Uterus (tissue), 3 donors: ENCODE measurements at regions not wholly inside any gene's neighbourhood (a gene's known extent, or its start where the extent isn't known, plus 50 kb on each side); places are given as distances from the start of the nearest gene placed in this dataset.

Experiments used
- DNase-seq, 2 donors: peaks; one replicate each; pipeline ENCODE4 v3.0.0-alpha.2; 2019 to 2020
- H3K27ac ChIP-seq, 2 donors: fragments of 200-600 bp; sonication (generic); 1 replicate in 1 of 2; 2 replicates in 1 of 2; pipeline ENCODE4 v1.5.1; 2016 to 2018
- H3K27me3 ChIP-seq, 2 donors: fragments of 200-600 bp; sonication (generic); one replicate each; pipeline ENCODE4 v1.5.1; 2018 to 2019; ENCODE audit warnings: control low read depth in 1 of 2
- H3K36me3 ChIP-seq, 2 donors: fragments of 200-600 bp; sonication (generic); one replicate each; pipeline ENCODE4 v1.5.1; 2019; ENCODE audit warnings: control low read depth in 1 of 2
- H3K4me1 ChIP-seq, 2 donors: fragments of 200-600 bp; sonication (generic); one replicate each; pipeline ENCODE4 v1.5.1; 2018 to 2019; ENCODE audit warnings: control low read depth in 1 of 2
- H3K4me3 ChIP-seq, 2 donors: fragments of 200-600 bp; sonication (generic); 1 replicate in 1 of 2; 2 replicates in 1 of 2; pipeline ENCODE4 v1.5.1; 2018 to 2019; ENCODE audit warnings: mild to moderate bottlenecking in 1 of 2
- H3K9me3 ChIP-seq, 2 donors: fragments of 200-600 bp; sonication (generic); one replicate each; pipeline ENCODE4 v1.5.1; 2019; ENCODE audit warnings: control low read depth in 1 of 2
- POLR2A ChIP-seq, 2 donors: fragments of 450-650 bp; IDR thresholded peaks; one replicate each; pipeline ENCODE4 v1.6.1; 2016; ENCODE audit warnings: antibody characterized with exemption in 2 of 2, mild to moderate bottlenecking in 1 of 2, moderate library complexity in 1 of 2
- intact Hi-C: fragments of 100-400 bp; cut with DNase I; formaldehyde crosslinking; loops from one replicate; pipeline ENCODE4 v1.15.1; 2023; ENCODE audit warnings: low total_unique reads
- TF ChIP-seq, protein P1 (sequence below), 4 experiments: fragments of 200-600 bp in 2 of 4; fragments of 450-650 bp in 2 of 4; sonication (generic) in 2 of 4; IDR thresholded peaks; one replicate each; pipeline ENCODE4 v1.5.1; 2016 to 2019; ENCODE audit warnings: antibody characterized with exemption in 4 of 4, mild to moderate bottlenecking in 2 of 4, moderate library complexity in 1 of 4
- donor health status: DM: yes; HTN: yes; CAD: no.

GRCh38 chr4:85113706-85114105 lies 147.2 kb upstream of the WDFY3 start:
- Histone ChIP-seq H3K4me3 (no peak overlapping the region), H3K9me3 (no peaks in the 10 kb centered on the region), H3K27me3 (no peaks in the 10 kb centered on the region), H3K27ac (no peak overlapping the region), H3K36me3 (no peaks in the 10 kb centered on the region), H3K4me1 (no peaks in the 10 kb centered on the region)
- DNase-seq, result no peak
- intact Hi-C loops, result no loop called here
- TF ChIP-seq, protein P1, sequence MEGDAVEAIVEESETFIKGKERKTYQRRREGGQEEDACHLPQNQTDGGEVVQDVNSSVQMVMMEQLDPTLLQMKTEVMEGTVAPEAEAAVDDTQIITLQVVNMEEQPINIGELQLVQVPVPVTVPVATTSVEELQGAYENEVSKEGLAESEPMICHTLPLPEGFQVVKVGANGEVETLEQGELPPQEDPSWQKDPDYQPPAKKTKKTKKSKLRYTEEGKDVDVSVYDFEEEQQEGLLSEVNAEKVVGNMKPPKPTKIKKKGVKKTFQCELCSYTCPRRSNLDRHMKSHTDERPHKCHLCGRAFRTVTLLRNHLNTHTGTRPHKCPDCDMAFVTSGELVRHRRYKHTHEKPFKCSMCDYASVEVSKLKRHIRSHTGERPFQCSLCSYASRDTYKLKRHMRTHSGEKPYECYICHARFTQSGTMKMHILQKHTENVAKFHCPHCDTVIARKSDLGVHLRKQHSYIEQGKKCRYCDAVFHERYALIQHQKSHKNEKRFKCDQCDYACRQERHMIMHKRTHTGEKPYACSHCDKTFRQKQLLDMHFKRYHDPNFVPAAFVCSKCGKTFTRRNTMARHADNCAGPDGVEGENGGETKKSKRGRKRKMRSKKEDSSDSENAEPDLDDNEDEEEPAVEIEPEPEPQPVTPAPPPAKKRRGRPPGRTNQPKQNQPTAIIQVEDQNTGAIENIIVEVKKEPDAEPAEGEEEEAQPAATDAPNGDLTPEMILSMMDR (IDR thresholded peaks at IDR 0.05), result no peak
- no peak for TF ChIP-seq POLR2A (IDR thresholded peaks at IDR 0.05)

DNA sequence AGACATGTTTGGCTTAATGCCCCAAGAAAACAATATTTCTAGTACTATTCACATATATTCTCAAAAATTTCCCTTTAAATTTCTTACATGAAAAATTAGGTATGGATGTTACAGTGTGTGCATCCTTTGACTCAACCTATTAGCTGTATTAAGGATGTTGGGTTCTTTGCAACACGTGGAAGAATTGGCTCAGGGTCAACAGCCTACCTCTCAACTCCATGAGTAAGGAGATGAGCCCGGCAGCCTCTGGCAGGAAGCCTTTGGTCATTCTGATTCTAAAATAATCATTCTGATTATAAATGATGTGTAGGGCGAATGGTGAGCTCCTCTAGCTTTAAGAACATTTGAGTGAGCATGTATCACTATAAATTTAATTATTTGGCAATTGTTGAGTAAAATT lies 148.0 kb upstream of the WDFY3 start:
- Histone ChIP-seq H3K4me1 (no peaks in the 10 kb centered on the region), H3K27me3 (no peaks in the 10 kb centered on the region), H3K9me3 (no peaks in the 10 kb centered on the region), H3K4me3 (no peak overlapping the region), H3K27ac (no peak overlapping the region), H3K36me3 (no peaks in the 10 kb centered on the region)
- intact Hi-C loops, result no loop called here
- TF ChIP-seq POLR2A (IDR thresholded peaks at IDR 0.05), result no peak
- TF ChIP-seq, protein P1 (IDR thresholded peaks at IDR 0.05), result no peak
- DNase-seq, result no peak

GRCh38 chr4:85116008-85116407 lies 149.5 kb upstream of the WDFY3 start:
- H3K27me3 ChIP-seq, result no peaks in the 10 kb centered on the region
- no peak overlapping the region for H3K4me3 ChIP-seq
- H3K9me3 ChIP-seq, result no peaks in the 10 kb centered on the region
- DNase-seq, result no peak
- intact Hi-C loops, result no loop called here
- H3K27ac ChIP-seq, result no peak overlapping the region
- TF ChIP-seq, protein P1 (IDR thresholded peaks at IDR 0.05), result no peak
- no peak for TF ChIP-seq POLR2A (IDR thresholded peaks at IDR 0.05)
- H3K4me1 ChIP-seq, result no peaks in the 10 kb centered on the region
- H3K36me3 ChIP-seq, result no peaks in the 10 kb centered on the region

GRCh38 chr4:85125688-85126087 lies 159.2 kb upstream of the WDFY3 start:
- Histone ChIP-seq H3K36me3 (no peaks in the 10 kb centered on the region), H3K4me3 (no peak overlapping the region), H3K4me1 (no peaks in the 10 kb centered on the region), H3K27me3 (no peaks in the 10 kb centered on the region), H3K9me3 (no peaks in the 10 kb centered on the region), H3K27ac (no peak overlapping the region)
- no peak for DNase-seq
- intact Hi-C loops, result no loop called here
- TF ChIP-seq, protein P1 (IDR thresholded peaks at IDR 0.05), result no peak
- no peak for TF ChIP-seq POLR2A (IDR thresholded peaks at IDR 0.05)

GRCh38 chr4:85126991-85127591 lies 160.6 kb upstream of the WDFY3 start:
- no peak overlapping the region for H3K4me3 ChIP-seq
- TF ChIP-seq, protein P1 (IDR thresholded peaks at IDR 0.05), result no peak
- TF ChIP-seq POLR2A (IDR thresholded peaks at IDR 0.05), result no peak
- intact Hi-C loops, result no loop called here
- H3K27ac ChIP-seq, result no peak overlapping the region
- H3K4me1 ChIP-seq, result no peaks in the 10 kb centered on the region
- DNase-seq, result no peak
- no peaks in the 10 kb centered on the region for H3K9me3 ChIP-seq
- H3K27me3 ChIP-seq, result no peaks in the 10 kb centered on the region
- H3K36me3 ChIP-seq, result no peaks in the 10 kb centered on the region
